Endothelial cell (in vitro differentiated cells): ENCODE measurements at regions not wholly inside any gene's neighbourhood (a gene's known extent, or its start where the extent isn't known, plus 50 kb on each side); places are given as distances from the start of the nearest gene placed in this dataset.

Experiments used
- DNase-seq: peaks from one replicate; pipeline ENCODE4 v3.0.0; 2021; ENCODE audit warnings: low spot score
- H3K27ac Mint-ChIP-seq: one replicate; pipeline ENCODE4 v1.8.0; 2021; ENCODE audit warnings: mixed read lengths, inconsistent platforms; ENCODE audit not compliant: unreplicated experiment
- H3K27me3 Mint-ChIP-seq: one replicate; pipeline ENCODE4 v1.8.0; 2021; ENCODE audit warnings: mild to moderate bottlenecking, moderate library complexity, mixed read lengths, inconsistent platforms; ENCODE audit not compliant: unreplicated experiment
- H3K36me3 Mint-ChIP-seq: one replicate; pipeline ENCODE4 v1.8.0; 2021; ENCODE audit warnings: mild to moderate bottlenecking, low read depth, mixed read lengths, inconsistent platforms; ENCODE audit not compliant: unreplicated experiment
- H3K4me1 Mint-ChIP-seq: one replicate; pipeline ENCODE4 v1.8.0; 2021; ENCODE audit warnings: mild to moderate bottlenecking, mixed read lengths, inconsistent platforms; ENCODE audit not compliant: unreplicated experiment
- H3K4me3 Mint-ChIP-seq: one replicate; pipeline ENCODE4 v1.8.0; 2021; ENCODE audit warnings: mild to moderate bottlenecking, mixed read lengths, inconsistent platforms; ENCODE audit not compliant: unreplicated experiment
- H3K9me3 Mint-ChIP-seq: one replicate; pipeline ENCODE4 v1.8.0; 2021; ENCODE audit warnings: mixed read lengths, inconsistent platforms; ENCODE audit not compliant: unreplicated experiment
- CTCF ChIP-seq: fragments of 200-600 bp; sonication (generic); IDR thresholded peaks from one replicate; pipeline ENCODE4 v1.5.0; 2021; ENCODE audit warnings: antibody characterized with exemption; ENCODE audit not compliant: unreplicated experiment

DNA sequence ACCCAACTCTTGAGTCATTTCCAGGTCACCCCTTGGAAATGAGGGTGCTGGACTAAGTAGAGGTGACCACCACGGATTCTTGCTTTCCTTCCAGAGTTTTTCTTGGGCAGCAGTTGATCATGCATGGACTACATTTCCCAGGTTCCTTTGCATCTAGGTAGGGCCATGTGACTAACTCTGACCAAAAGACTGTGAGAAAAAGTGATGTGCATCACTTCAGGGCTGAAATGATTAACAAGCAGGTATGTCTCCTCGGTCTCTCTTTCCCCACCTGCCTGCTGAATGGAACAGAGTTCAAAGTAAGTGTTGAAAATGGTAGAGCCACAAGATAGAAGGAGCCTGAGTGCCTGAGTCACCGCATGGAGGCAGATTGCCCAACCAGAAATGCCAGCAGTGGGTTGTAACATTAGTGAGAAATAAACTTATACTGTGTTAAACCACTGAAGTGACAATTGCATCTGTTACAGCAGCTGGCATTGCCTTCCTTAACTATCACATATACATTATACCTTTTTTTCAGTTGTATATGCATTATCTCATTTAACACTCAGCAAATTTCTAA is 113.5 kb downstream of the MN1 start:
- no peak for TF ChIP-seq CTCF
- Mint-ChIP-seq H3K9me3 (no peaks in the 10 kb centered on the region), H3K36me3 (no peaks in the 10 kb centered on the region), H3K27me3 (no peaks in the 10 kb centered on the region), H3K4me1 (peaks cover 10% of the 10 kb centered on the region), H3K27ac (no peak overlapping the region), H3K4me3 (no peak overlapping the region)
- no peak for DNase-seq

- no peak overlapping the region for H3K27ac Mint-ChIP-seq
- no peak for DNase-seq
- no peak overlapping the region for H3K4me3 Mint-ChIP-seq
- no peaks in the 10 kb centered on the region for H3K9me3 Mint-ChIP-seq
- H3K27me3 Mint-ChIP-seq: no peaks in the 10 kb centered on the region
- peaks cover 10% of the 10 kb centered on the region for H3K4me1 Mint-ChIP-seq
- H3K36me3 Mint-ChIP-seq: no peaks in the 10 kb centered on the region
- TF ChIP-seq CTCF: no peak
Observed at GRCh38 chr22:27689664-27690063, 111.9 kb downstream of the MN1 start.

DNA sequence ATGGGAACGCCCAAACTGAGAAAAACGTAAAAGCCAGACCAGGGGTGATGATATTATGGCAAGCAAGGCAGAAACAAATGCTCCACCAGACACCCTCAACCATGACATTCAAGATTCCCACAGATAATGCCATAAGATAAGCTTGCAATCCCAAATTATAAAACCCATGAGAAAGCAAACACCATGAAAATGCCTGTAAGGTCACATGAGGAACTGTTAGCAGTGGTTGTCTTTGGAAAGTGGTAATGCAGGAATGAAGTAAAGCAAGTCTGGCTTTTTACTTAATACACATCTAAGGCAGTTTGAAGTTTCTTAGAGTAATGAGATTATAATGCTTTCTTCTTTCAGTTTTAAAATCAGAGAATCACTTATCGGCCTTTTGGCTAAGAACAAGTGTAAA is 111.0 kb downstream of the MN1 start:
- no peak overlapping the region for H3K27ac Mint-ChIP-seq

DNA sequence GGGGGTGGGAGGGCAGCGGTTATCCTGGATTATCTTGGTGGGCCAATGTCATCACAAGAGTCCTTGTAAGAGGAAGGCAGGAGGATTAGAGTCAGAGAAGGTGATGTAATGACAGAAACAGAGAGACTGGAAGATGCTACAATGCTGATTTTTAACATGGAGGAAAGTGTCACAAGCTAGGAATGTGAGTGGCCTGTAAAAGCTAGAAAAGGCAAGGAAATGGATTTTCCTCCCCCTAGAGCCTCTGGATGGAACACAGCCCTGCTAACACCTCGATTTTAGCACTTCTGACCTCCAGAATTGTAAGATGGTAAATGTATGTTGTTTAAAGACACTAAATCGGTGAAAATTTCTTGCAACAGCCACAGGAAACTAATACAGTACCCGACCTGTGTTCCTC is 109.3 kb downstream of the MN1 start:
- Mint-ChIP-seq H3K9me3 (no peaks in the 10 kb centered on the region), H3K4me3 (no peak overlapping the region), H3K36me3 (peaks cover 2% of the 10 kb centered on the region), H3K4me1 (peaks cover 7% of the 10 kb centered on the region), H3K27me3 (peaks cover 2% of the 10 kb centered on the region), H3K27ac (no peak overlapping the region)
- TF ChIP-seq CTCF: no peak
- no peak for DNase-seq

More for the DNA sequence above, 111.0 kb downstream of the MN1 start:
- Mint-ChIP-seq H3K36me3 (no peaks in the 10 kb centered on the region), H3K4me1 (peaks cover 7% of the 10 kb centered on the region), H3K4me3 (no peak overlapping the region), H3K27me3 (peaks cover 2% of the 10 kb centered on the region), H3K9me3 (no peaks in the 10 kb centered on the region)
- DNase-seq: no peak
- TF ChIP-seq CTCF: no peak

DNA sequence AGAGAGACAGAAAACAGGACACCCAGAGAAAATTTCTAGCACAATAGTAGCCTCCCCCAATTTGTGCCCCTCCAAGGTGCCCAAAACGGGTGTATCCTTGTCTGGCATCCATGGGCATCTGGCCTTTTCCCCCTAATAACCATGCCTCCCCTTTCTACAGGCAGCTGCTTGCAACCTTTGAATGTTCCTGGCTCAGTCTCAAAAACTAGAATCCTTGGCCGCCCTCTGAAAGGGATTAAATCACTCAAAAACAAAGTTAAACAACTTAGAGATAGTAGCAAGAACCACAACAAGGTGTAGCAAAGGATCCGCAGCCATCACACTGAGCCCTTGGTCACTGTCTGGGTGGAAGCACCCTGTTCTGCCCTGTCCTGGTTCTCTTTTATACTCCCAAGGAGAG is 105.6 kb downstream of the MN1 start:
- Mint-ChIP-seq H3K4me3 (no peak overlapping the region), H3K9me3 (no peaks in the 10 kb centered on the region), H3K27me3 (peaks cover 2% of the 10 kb centered on the region), H3K4me1 (peaks cover 7% of the 10 kb centered on the region), H3K36me3 (peaks cover 5% of the 10 kb centered on the region), H3K27ac (no peak overlapping the region)
- no peak for DNase-seq
- no peak for TF ChIP-seq CTCF
